NCI-H526 treated with DMSO at 0.1 percent for 48 hours (cell line): ENCODE measurements at regions not wholly inside any gene's neighbourhood (a gene's known extent, or its start where the extent isn't known, plus 50 kb on each side); places are given as distances from the start of the nearest gene placed in this dataset.

ENCODE experiments used
- DNase-seq: peaks from one replicate; lab custom pipeline; 2025; lab: John Stamatoyannopoulos, UW

GRCh38 chr7:36100634-36101033 lies 52.4 kb upstream of the EEPD1 start:
- no peak for DNase-seq
